ENCODE measurements at regions not wholly inside any gene's neighbourhood (a gene's known extent, or its start where the extent isn't known, plus 50 kb on each side); places are given as distances from the start of the nearest gene placed in this dataset.

- POLR2A ChIA-PET (ENCODE audit: low non-redundant PET) = no interaction called here
- Histone ChIP-seq H3K36me3 (ENCODE audit: insufficient read depth, low read length, poor library complexity, severe bottlenecking) (no peaks in the 10 kb centered on the region), H3K27ac (ENCODE audit: low read depth, low read length, poor library complexity, severe bottlenecking) (no peak overlapping the region), H3K27me3 (replicated peaks; ENCODE audit: insufficient read depth, low read depth, low read length, poor library complexity) (no peaks in the 10 kb centered on the region), H3K9me3 (ENCODE audit: low read depth, low read length, poor library complexity, severe bottlenecking) (no peaks in the 10 kb centered on the region), H3K4me3 (ENCODE audit: low read depth, low read length, poor library complexity, severe bottlenecking) (no peak overlapping the region), H3K4me1 (ENCODE audit: insufficient read depth, low read length, poor library complexity, severe bottlenecking) (peaks cover 15% of the 10 kb centered on the region)
- DNase-seq (ENCODE audit: low spot score) = no peak
- CTCF ChIA-PET = no interaction called here
- intact Hi-C loops (cut with micrococcal nuclease; ENCODE audit: unreplicated experiment) = no loop called here
- no peak for TF ChIP-seq CTCF (conservative IDR thresholded peaks at IDR 0.05; ENCODE audit: low read depth, low read length)
- TF ChIP-seq EZH2 (IDR thresholded peaks at IDR 0.05; ENCODE audit: borderline replicate concordance, low read depth, low read length, poor library complexity, severe bottlenecking) = no peak
- no TSS peak for BruUV-seq (replicated peaks)
Measured at GRCh38 chr6:97703661-97704060, 420.6 kb upstream of the MMS22L start.

GRCh38 chr6:97705568-97705967 is 422.6 kb upstream of the MMS22L start:
- TF ChIP-seq CTCF (conservative IDR thresholded peaks at IDR 0.05; ENCODE audit: low read depth, low read length) (peak; percentile 67), EZH2 (IDR thresholded peaks at IDR 0.05; ENCODE audit: borderline replicate concordance, low read depth, low read length, poor library complexity, severe bottlenecking) (no peak)
- intact Hi-C loops (cut with micrococcal nuclease; ENCODE audit: unreplicated experiment) = loop anchor here (1.0 to 5.0 kb wide), 2 partner anchors 337 to 1140 kb away; no protein-coding TSS in a partner anchor
- Histone ChIP-seq H3K36me3 (ENCODE audit: insufficient read depth, low read length, poor library complexity, severe bottlenecking) (no peaks in the 10 kb centered on the region), H3K9me3 (ENCODE audit: low read depth, low read length, poor library complexity, severe bottlenecking) (no peaks in the 10 kb centered on the region), H3K4me3 (ENCODE audit: low read depth, low read length, poor library complexity, severe bottlenecking) (no peak overlapping the region), H3K4me1 (ENCODE audit: insufficient read depth, low read length, poor library complexity, severe bottlenecking) (peaks cover 15% of the 10 kb centered on the region), H3K27ac (ENCODE audit: low read depth, low read length, poor library complexity, severe bottlenecking) (no peak overlapping the region), H3K27me3 (replicated peaks; ENCODE audit: insufficient read depth, low read depth, low read length, poor library complexity) (no peaks in the 10 kb centered on the region)
- POLR2A ChIA-PET (ENCODE audit: low non-redundant PET) = no interaction called here
- peak; percentile 55 for DNase-seq (ENCODE audit: low spot score)
- CTCF ChIA-PET = interaction anchor here (1.1 kb wide), 1 partner anchor 1414 kb away, joined by 4 read pairs; no protein-coding TSS in a partner anchor
- no TSS peak for BruUV-seq (replicated peaks)

GRCh38 chr6:97712751-97713150 is 429.7 kb upstream of the MMS22L start:
- H3K9me3 ChIP-seq (ENCODE audit: low read depth, low read length, poor library complexity, severe bottlenecking) = no peaks in the 10 kb centered on the region
- H3K27me3 ChIP-seq (replicated peaks; ENCODE audit: insufficient read depth, low read depth, low read length, poor library complexity) = no peaks in the 10 kb centered on the region
- H3K4me1 ChIP-seq (ENCODE audit: insufficient read depth, low read length, poor library complexity, severe bottlenecking) = no peaks in the 10 kb centered on the region
- POLR2A ChIA-PET (ENCODE audit: low non-redundant PET) = no interaction called here
- intact Hi-C loops (cut with micrococcal nuclease; ENCODE audit: unreplicated experiment) = no loop called here
- H3K4me3 ChIP-seq (ENCODE audit: low read depth, low read length, poor library complexity, severe bottlenecking) = no peak overlapping the region
- no peak overlapping the region for H3K27ac ChIP-seq (ENCODE audit: low read depth, low read length, poor library complexity, severe bottlenecking)
- no TSS peak for BruUV-seq (replicated peaks)
- no peak for DNase-seq (ENCODE audit: low spot score)
- TF ChIP-seq CTCF (conservative IDR thresholded peaks at IDR 0.05; ENCODE audit: low read depth, low read length) (no peak), EZH2 (IDR thresholded peaks at IDR 0.05; ENCODE audit: borderline replicate concordance, low read depth, low read length, poor library complexity, severe bottlenecking) (no peak)
- CTCF ChIA-PET = no interaction called here
- H3K36me3 ChIP-seq (ENCODE audit: insufficient read depth, low read length, poor library complexity, severe bottlenecking) = no peaks in the 10 kb centered on the region
